K562 (cell line): ENCODE measurements at regions not wholly inside any gene's neighbourhood (a gene's known extent, or its start where the extent isn't known, plus 50 kb on each side); places are given as distances from the start of the nearest gene placed in this dataset.

Experiments used
- ATAC-seq: fragments of 200-7000 bp; cut with Tn5 transposase; 3 replicates; pipeline ENCODE4 v1.9.1; 2020; ENCODE audit warnings: moderate library complexity
- BruUV-seq: library from RNA; stranded (reverse); fragments of 400-500 nt; replicated peaks from 2 replicates; lab custom pipeline; 2021; lab: Mats Ljungman, UMichigan
- CTCF ChIA-PET: fragments of 300-600 bp; formaldehyde crosslinking; extraction: SDS; loops from one replicate; lab custom pipeline; 2021; ENCODE audit warnings: low intra/inter-chr PET ratio; lab: Yijun Ruan, JAX
- POLR2A ChIA-PET: fragments of 300-600, 350-650 bp; sonication (Branson Sonifier 250); formaldehyde crosslinking; extraction: SDS; loops from one replicate; lab custom pipeline; 2021; ENCODE audit warnings: antibody characterized with exemption, inconsistent platforms; lab: Yijun Ruan, JAX
- DNase-seq, 4 experiments: peaks; one replicate each; pipeline versions ENCODE4 v3.0.0 to v3.0.0-alpha.2; 2011 to 2018; ENCODE audit warnings: low spot score in 3 of 4, mixed read lengths in 3 of 4; ENCODE audit errors: extremely low read depth in 1 of 4
- FAIRE-seq: peaks from 2 replicates; lab custom pipeline; 2011; peaks lifted over from hg19 to GRCh38; lab: Jason Lieb, UNC
- H2AFZ ChIP-seq: 2 replicates; pipeline ENCODE4 v1.6.0; 2011; ENCODE audit warnings: low read depth, low read length, control low read depth, inconsistent platforms
- H3K27ac ChIP-seq: fragments of 200-600 bp; 3 replicates; pipeline ENCODE4 v1.8.0; 2011; ENCODE audit warnings: low read depth, mild to moderate bottlenecking, control low read depth, inconsistent platforms, low read length, moderate library complexity, mixed read lengths; ENCODE audit errors: extremely low read depth
- H3K27me3 ChIP-seq, 2 experiments: fragments of 300-600 bp in 1 of 2; 2 replicates in 1 of 2; 3 replicates in 1 of 2; pipeline versions ENCODE4 v1.6.0 to v1.8.0; 2011; ENCODE audit warnings: inconsistent platforms in 2 of 2, low read length in 2 of 2, mild to moderate bottlenecking in 1 of 2, mixed read lengths in 1 of 2, moderate library complexity in 1 of 2; ENCODE audit not compliant: control insufficient read depth in 2 of 2, insufficient read depth in 2 of 2
- H3K36me3 ChIP-seq: fragments of 300-600 bp; 3 replicates; pipeline ENCODE4 v1.8.0; 2011; ENCODE audit warnings: mild to moderate bottlenecking, low read length, inconsistent platforms; ENCODE audit not compliant: control insufficient read depth, insufficient read depth
- H3K4me1 ChIP-seq, 2 experiments: fragments of 200-600 bp in 1 of 2; replicated peaks in 1 of 2; 2 replicates in 1 of 2; 3 replicates in 1 of 2; pipeline versions ENCODE4 v1.5.1 to v1.8.0; 2011; ENCODE audit warnings: inconsistent platforms in 2 of 2, low read length in 2 of 2, mild to moderate bottlenecking in 1 of 2, mixed read lengths in 1 of 2, moderate library complexity in 1 of 2; ENCODE audit not compliant: control insufficient read depth in 2 of 2, insufficient read depth in 2 of 2
- H3K4me2 ChIP-seq: 2 replicates; pipeline ENCODE4 v1.6.1; 2011; ENCODE audit warnings: low read length, control low read depth, inconsistent platforms, mixed read lengths; ENCODE audit not compliant: insufficient read depth
- H3K4me3 ChIP-seq: fragments of 200-600 bp; sonication (generic), shearing (Covaris generic); 2 replicates; pipeline ENCODE4 v1.5.1; 2016; ENCODE audit warnings: control low read depth, inconsistent platforms
- H3K79me2 ChIP-seq: fragments of 200-600 bp; 3 replicates; pipeline ENCODE4 v1.8.0; 2011; ENCODE audit warnings: low read length, inconsistent platforms; ENCODE audit not compliant: control insufficient read depth, insufficient read depth
- H3K9ac ChIP-seq, 2 experiments: 2 replicates each; pipeline versions ENCODE4 v1.6.0 to v1.6.1; 2011; ENCODE audit warnings: low read depth in 2 of 2, low read length in 2 of 2, control low read depth in 1 of 2, inconsistent platforms in 1 of 2, mild to moderate bottlenecking in 1 of 2, mixed read lengths in 1 of 2; ENCODE audit not compliant: insufficient read depth in 1 of 2
- H3K9me1 ChIP-seq: one replicate; pipeline ENCODE4 v1.6.0; 2011; ENCODE audit warnings: inconsistent platforms, mild to moderate bottlenecking, low read length, moderate library complexity; ENCODE audit not compliant: control insufficient read depth, insufficient read depth
- H3K9me3 ChIP-seq: replicated peaks from 2 replicates; pipeline ENCODE4 v1.5.1; 2011; ENCODE audit warnings: low read depth, low read length, inconsistent platforms; ENCODE audit not compliant: control insufficient read depth, insufficient read depth
- H4K20me1 ChIP-seq: replicated peaks from 2 replicates; pipeline ENCODE4 v1.6.1; 2011; ENCODE audit warnings: low read length, inconsistent platforms, mixed read lengths; ENCODE audit not compliant: control insufficient read depth, insufficient read depth
- CCAR2 ChIP-seq: fragments of 200-400 bp; formaldehyde crosslinking; IDR thresholded peaks from 2 replicates; pipeline ENCODE4 v1.6.1; 2017; ENCODE audit warnings: mild to moderate bottlenecking, low read depth, low read length
- HBP1 ChIP-seq: fragments of 450-650 bp; formaldehyde crosslinking; IDR thresholded peaks from 2 replicates; pipeline ENCODE4 v1.4.0; 2022; ENCODE audit warnings: missing genetic modification characterization
- KAT7 ChIP-seq: sonication (generic); formaldehyde crosslinking; IDR thresholded peaks from 2 replicates; pipeline ENCODE4 v1.8.0; 2022; ENCODE audit warnings: missing genetic modification reagents, mild to moderate bottlenecking, borderline replicate concordance
- MTA2 ChIP-seq: fragments of 450-650 bp; IDR thresholded peaks from 2 replicates; pipeline ENCODE4 v1.6.1; 2016; ENCODE audit warnings: low read depth
- POLR2H ChIP-seq: IDR thresholded peaks from 2 replicates; pipeline ENCODE4 v1.6.1; 2016; ENCODE audit warnings: missing genetic modification characterization, low read depth, mild to moderate bottlenecking, control low read depth, missing compliant biosample characterization, moderate library complexity
- PREB ChIP-seq: sonication (generic); formaldehyde crosslinking; IDR thresholded peaks from 2 replicates; pipeline ENCODE4 v1.8.1; 2023; ENCODE audit warnings: mild to moderate bottlenecking, missing genetic modification reagents
- RFX7 ChIP-seq: fragments of 250-450 bp; sonication (Bioruptor Pico); IDR thresholded peaks from 2 replicates; pipeline ENCODE4 v1.5.1; 2021; ENCODE audit warnings: mild to moderate bottlenecking
- XRCC4 ChIP-seq: IDR thresholded peaks from one replicate; pipeline ENCODE4 v1.6.1; 2011; ENCODE audit not compliant: insufficient read depth, insufficient read length; ENCODE audit errors: extremely low read depth
- ZNF165 ChIP-seq: fragments of 250-450 bp; sonication (Bioruptor Pico); IDR thresholded peaks from 2 replicates; pipeline ENCODE4 v1.4.0; 2020; ENCODE audit warnings: borderline replicate concordance
- WGBS: fragments of 100-300 bp; shearing (Covaris generic); methylation state at CpG from one replicate; pipeline ENCODE4 v1.1.6; 2016; ENCODE audit warnings: low coverage, mixed read lengths; ENCODE audit not compliant: insufficient coverage; ENCODE audit errors: missing lambda C conversion rate; 5-methylcytosine and 5-hydroxymethylcytosine counted together
- in situ Hi-C: fragments of 300-500 bp; cut with MboI; formaldehyde crosslinking; loops from 4 replicates; pipeline ENCODE4 v1.15.0; 2018; ENCODE audit warnings: inconsistent platforms, mixed read lengths
- intact Hi-C: fragments of 100-400 bp; cut with micrococcal nuclease; formaldehyde crosslinking; loops from 2 replicates; pipeline ENCODE4 v1.14.2; 2022

- TF ChIP-seq HBP1 (no peak), XRCC4 (no peak), POLR2H (tag) (no peak), RFX7 (CRISPR knock-in tag) (no peak), ZNF165 (CRISPR knock-in tag) (no peak), PREB (CRISPR knock-in tag) (no peak), MTA2 (no peak)
Measured at GRCh38 chr11:34793666-34794065, 122.5 kb downstream of the APIP start (continued).

- in situ Hi-C loops: no loop called here
- ChIA-PET POLR2A (no interaction called here), CTCF (no interaction called here)
- Histone ChIP-seq H4K20me1 (no peaks in the 10 kb centered on the region), H3K4me1 (no peaks in the 10 kb centered on the region; a peak in 2 of 5 replicates), H2AFZ (no peak overlapping the region), H3K36me3 (no peaks in the 10 kb centered on the region), H3K4me3 (no peak overlapping the region), H3K79me2 (no peaks in the 10 kb centered on the region), H3K9me3 (peaks cover 5% of the 10 kb centered on the region; the same call in 1 of the 2 replicates), H3K4me2 (no peak overlapping the region), H3K27ac (no peak overlapping the region), H3K27me3 (no peaks in the 10 kb centered on the region)
- no peak for FAIRE-seq
- BruUV-seq: no TSS peak
- ATAC-seq: no peak
- intact Hi-C loops: loop anchor here (5.0 kb wide), 1 partner anchor 44 kb away; no protein-coding TSS in a partner anchor
- WGBS: 93% methylated on average over 4 of the region's 4 CpGs
- TF ChIP-seq KAT7 (no peak), CCAR2 (no peak)
- TF ChIP-seq, all 486 proteins: peak for 0
- Histone ChIP-seq H3K9me1 (no peaks in the 10 kb centered on the region), H3K9ac (no peak overlapping the region)
- no peak for DNase-seq
Measured at GRCh38 chr11:34792814-34793258, 123.3 kb downstream of the APIP start.
